Cardiac muscle cell (in vitro differentiated cells and primary cell): ENCODE measurements at regions not wholly inside any gene's neighbourhood (a gene's known extent, or its start where the extent isn't known, plus 50 kb on each side); places are given as distances from the start of the nearest gene placed in this dataset.
A peak's percentile ranks its signal among the peaks of the same experiment; 100 is the strongest.

Experiments
- DNase-seq, 2 donors: peaks; one replicate each; pipeline versions ENCODE4 v3.0.0 to v3.0.0-alpha.2; 2010 to 2017; ENCODE audit warnings: low read depth in 1 of 2, low spot score in 1 of 2
- H3K27ac ChIP-seq: fragments of 200-600 bp; sonication (generic); 2 replicates; pipeline ENCODE4 v1.5.1; 2016
- H3K27me3 ChIP-seq: fragments of 200-600 bp; sonication (generic); 2 replicates; pipeline ENCODE4 v1.6.0; 2016; ENCODE audit warnings: control low read depth
- H3K36me3 ChIP-seq: fragments of 200-600 bp; sonication (generic); 2 replicates; pipeline ENCODE4 v1.5.1; 2016; ENCODE audit warnings: control low read depth
- H3K4me1 ChIP-seq: fragments of 200-600 bp; sonication (generic); 2 replicates; pipeline ENCODE4 v1.8.1; 2017; ENCODE audit warnings: low read depth, mild to moderate bottlenecking, mixed run types
- H3K4me3 ChIP-seq: fragments of 200-600 bp; sonication (generic); 2 replicates; pipeline ENCODE4 v1.5.1; 2016; ENCODE audit warnings: mild to moderate bottlenecking
- H3K9me3 ChIP-seq: fragments of 200-600 bp; sonication (generic); 2 replicates; pipeline ENCODE4 v1.5.1; 2017; ENCODE audit warnings: low read depth, mild to moderate bottlenecking, control low read depth
- TF ChIP-seq, protein P1 (sequence below): IDR thresholded peaks from 2 replicates; pipeline ENCODE4 v1.5.1; 2012; ENCODE audit warnings: low read depth, mild to moderate bottlenecking, low read length

DNA sequence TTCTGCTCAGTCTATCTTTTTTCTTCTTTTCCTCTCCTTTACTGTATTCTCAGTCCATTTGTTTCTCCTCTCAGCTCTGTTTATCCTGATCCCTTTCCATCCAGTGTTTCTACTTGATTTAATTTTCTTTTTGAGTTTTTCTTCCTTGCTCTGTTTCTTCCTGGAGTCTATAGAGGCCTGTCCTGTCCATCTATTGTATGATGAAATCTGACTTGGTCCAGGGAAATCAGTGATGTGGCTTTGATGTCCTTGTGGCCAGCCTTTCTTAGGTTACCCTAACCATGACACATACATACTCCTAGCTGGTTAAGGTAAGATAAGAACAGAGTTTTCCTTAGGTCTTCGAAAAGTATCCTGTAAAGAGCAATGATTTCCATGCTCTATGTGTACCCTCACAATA is 89.3 kb upstream of the LNX1 start:
- no peaks in the 10 kb centered on the region for H3K27me3 ChIP-seq
- TF ChIP-seq, protein P1, sequence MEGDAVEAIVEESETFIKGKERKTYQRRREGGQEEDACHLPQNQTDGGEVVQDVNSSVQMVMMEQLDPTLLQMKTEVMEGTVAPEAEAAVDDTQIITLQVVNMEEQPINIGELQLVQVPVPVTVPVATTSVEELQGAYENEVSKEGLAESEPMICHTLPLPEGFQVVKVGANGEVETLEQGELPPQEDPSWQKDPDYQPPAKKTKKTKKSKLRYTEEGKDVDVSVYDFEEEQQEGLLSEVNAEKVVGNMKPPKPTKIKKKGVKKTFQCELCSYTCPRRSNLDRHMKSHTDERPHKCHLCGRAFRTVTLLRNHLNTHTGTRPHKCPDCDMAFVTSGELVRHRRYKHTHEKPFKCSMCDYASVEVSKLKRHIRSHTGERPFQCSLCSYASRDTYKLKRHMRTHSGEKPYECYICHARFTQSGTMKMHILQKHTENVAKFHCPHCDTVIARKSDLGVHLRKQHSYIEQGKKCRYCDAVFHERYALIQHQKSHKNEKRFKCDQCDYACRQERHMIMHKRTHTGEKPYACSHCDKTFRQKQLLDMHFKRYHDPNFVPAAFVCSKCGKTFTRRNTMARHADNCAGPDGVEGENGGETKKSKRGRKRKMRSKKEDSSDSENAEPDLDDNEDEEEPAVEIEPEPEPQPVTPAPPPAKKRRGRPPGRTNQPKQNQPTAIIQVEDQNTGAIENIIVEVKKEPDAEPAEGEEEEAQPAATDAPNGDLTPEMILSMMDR: no peak
- no peak overlapping the region for H3K4me3 ChIP-seq
- DNase-seq: no peak
- no peak overlapping the region for H3K27ac ChIP-seq
- no peaks in the 10 kb centered on the region for H3K4me1 ChIP-seq
- no peaks in the 10 kb centered on the region for H3K9me3 ChIP-seq
- H3K36me3 ChIP-seq: no peaks in the 10 kb centered on the region

DNA sequence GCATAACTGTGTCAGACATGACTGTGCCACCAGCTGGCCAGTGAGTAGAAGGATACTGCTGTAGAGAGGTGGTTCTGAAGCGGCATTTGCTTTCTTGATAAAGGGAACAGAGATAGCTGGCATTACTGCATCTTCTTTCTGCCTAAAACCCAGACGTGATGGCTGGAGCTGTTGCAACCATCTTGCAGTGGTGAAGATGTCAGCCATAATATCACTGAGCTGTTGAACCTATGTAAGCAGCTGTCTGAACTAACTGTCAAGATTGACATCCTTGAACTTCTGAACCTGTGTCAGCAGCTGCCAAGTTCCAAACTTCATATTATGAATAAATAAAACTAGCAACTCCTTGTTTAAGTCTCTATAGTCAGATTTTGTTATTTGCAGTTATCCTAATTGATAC is 88.9 kb upstream of the LNX1 start:
- DNase-seq: no peak
- Histone ChIP-seq H3K4me1 (no peaks in the 10 kb centered on the region), H3K27me3 (no peaks in the 10 kb centered on the region), H3K4me3 (no peak overlapping the region), H3K9me3 (no peaks in the 10 kb centered on the region), H3K36me3 (no peaks in the 10 kb centered on the region), H3K27ac (no peak overlapping the region)
- TF ChIP-seq, protein P1: no peak

DNA sequence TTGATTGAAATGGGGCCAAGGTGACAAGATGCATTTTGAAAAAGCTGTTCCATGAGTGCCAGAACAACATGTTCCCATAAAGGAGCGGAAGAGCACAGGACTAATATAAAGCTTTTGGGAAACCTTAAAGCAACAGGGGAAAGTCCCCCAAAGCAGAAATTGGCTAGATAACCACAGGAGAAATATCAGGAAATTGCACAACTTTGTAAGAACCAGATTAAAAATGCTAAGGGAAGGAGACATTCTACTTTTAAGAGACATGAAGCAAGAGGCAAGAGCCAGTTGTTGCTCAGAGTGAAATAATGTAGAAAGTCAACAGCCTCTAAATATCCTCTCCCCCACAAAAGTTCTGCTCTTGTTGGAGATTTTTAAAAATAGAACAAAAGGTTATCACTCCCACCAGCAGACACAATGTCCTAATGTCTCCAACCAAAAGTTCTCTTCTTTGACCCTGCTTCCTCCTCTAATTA is 85.2 kb upstream of the LNX1 start:
- Histone ChIP-seq H3K27ac (no peak overlapping the region), H3K27me3 (no peaks in the 10 kb centered on the region), H3K36me3 (no peaks in the 10 kb centered on the region), H3K4me1 (peaks cover 7% of the 10 kb centered on the region), H3K4me3 (no peak overlapping the region), H3K9me3 (no peaks in the 10 kb centered on the region)
- TF ChIP-seq, protein P1: no peak
- DNase-seq: peak in 1 of 2 donors; percentile 96

DNA sequence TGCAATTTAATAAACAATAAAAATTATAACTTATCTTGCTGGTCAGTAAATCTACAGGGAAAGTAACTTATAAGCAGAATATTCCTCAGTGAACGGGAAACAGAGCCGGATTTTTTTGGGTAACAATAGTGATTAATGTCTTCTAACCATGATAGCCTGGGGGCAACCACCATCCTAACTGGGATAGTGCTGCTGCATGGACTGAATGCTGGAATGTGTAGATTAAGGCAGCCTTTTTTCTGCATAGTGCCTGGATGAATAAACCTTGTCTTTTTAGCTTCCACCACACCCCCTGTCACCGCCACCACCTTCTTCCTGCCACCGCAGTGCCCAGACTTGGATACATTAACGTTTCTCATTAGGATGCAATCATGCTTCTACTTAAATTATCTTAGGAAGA is 83.6 kb upstream of the LNX1 start:
- Histone ChIP-seq H3K36me3 (no peaks in the 10 kb centered on the region), H3K4me1 (peaks cover 10% of the 10 kb centered on the region), H3K4me3 (no peak overlapping the region), H3K27ac (no peak overlapping the region), H3K9me3 (no peaks in the 10 kb centered on the region), H3K27me3 (no peaks in the 10 kb centered on the region)
- TF ChIP-seq, protein P1: no peak
- no peak for DNase-seq

DNA sequence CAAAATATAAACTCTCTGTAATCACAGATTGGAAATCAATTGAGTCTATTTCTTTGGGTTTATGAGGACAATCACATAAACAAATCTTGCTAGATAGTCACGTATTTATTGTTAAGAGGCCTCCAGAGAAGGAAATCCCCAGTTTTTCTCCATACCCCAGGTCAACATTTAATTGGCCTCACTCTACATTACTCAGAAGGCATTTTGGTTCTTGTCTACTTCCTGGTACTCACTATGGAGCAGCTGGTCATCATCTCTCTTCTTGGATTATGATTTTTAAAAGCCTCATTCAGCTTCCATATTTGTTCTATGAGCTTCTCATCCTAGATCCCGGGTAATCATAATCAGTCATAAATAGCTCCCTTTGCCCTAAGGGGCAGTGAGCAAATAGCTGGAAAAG is 81.6 kb upstream of the LNX1 start:
- H3K4me1 ChIP-seq: peaks cover 10% of the 10 kb centered on the region
- TF ChIP-seq, protein P1: no peak
- no peaks in the 10 kb centered on the region for H3K36me3 ChIP-seq
- no peaks in the 10 kb centered on the region for H3K9me3 ChIP-seq
- H3K27ac ChIP-seq: no peak overlapping the region
- no peak overlapping the region for H3K4me3 ChIP-seq
- no peaks in the 10 kb centered on the region for H3K27me3 ChIP-seq
- DNase-seq: no peak

DNA sequence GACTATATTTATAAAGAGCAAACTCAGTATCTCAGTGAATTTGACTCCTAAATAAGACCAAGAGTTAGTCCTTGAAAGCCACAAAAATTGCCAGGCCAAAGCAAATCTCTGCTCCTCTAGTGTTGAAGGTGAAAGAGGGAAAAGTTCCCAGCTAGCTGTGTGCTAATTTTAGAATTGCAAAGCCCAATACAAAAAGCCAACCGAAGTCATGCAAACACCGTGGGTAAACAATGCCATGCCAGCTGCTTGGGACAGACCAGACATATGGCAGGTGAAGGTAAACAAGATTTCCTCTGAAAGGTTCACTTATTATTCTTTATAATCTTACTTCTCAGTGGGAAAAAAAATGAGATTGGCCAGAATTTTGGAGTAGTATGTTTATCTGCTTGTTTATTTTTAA is 80.5 kb upstream of the LNX1 start:
- H3K27me3 ChIP-seq: no peaks in the 10 kb centered on the region
- no peaks in the 10 kb centered on the region for H3K9me3 ChIP-seq
- DNase-seq: peak in 1 of 2 donors; percentile 24
- TF ChIP-seq, protein P1: no peak
- peaks cover 10% of the 10 kb centered on the region for H3K4me1 ChIP-seq
- no peaks in the 10 kb centered on the region for H3K36me3 ChIP-seq
- no peak overlapping the region for H3K27ac ChIP-seq
- H3K4me3 ChIP-seq: no peak overlapping the region
